HG03175 (cell line): ENCODE measurements at regions not wholly inside any gene's neighbourhood (a gene's known extent, or its start where the extent isn't known, plus 50 kb on each side); places are given as distances from the start of the nearest gene placed in this dataset.
"Not testable (repeated sequence)": the region's sequence is repeated elsewhere in the genome, so short reads cannot be mapped to it uniquely, and the experiment has no call there.

Source experiments
- ATAC-seq: cut with Tn5 transposase; IDR thresholded peaks from one replicate; pipeline ENCODE4 v1.9.1; 2021; ENCODE audit warnings: mild to moderate bottlenecking, moderate library complexity; ENCODE audit not compliant: unreplicated experiment

GRCh38 chr11:87573708-87574107 lies 536.0 kb downstream of the TMEM135 start:
- no peak for ATAC-seq

GRCh38 chr11:87572881-87573280 lies 535.1 kb downstream of the TMEM135 start:
- ATAC-seq: no peak

GRCh38 chr11:87560352-87560751 lies 522.6 kb downstream of the TMEM135 start:
- no peak for ATAC-seq

- ATAC-seq: not testable (repeated sequence)
These were observed 522.1 kb downstream of the TMEM135 start for GRCh38 chr11:87559852-87560251.

- no peak for ATAC-seq
These were observed 517.4 kb downstream of the TMEM135 start for GRCh38 chr11:87555101-87555500.

GRCh38 chr11:87548797-87549196 lies 511.1 kb downstream of the TMEM135 start:
- ATAC-seq: no peak

- no peak for ATAC-seq
These were observed 508.1 kb downstream of the TMEM135 start for GRCh38 chr11:87545858-87546257.

GRCh38 chr11:87539596-87539995 lies 501.9 kb downstream of the TMEM135 start:
- no peak for ATAC-seq

GRCh38 chr11:87536565-87536964 lies 498.8 kb downstream of the TMEM135 start:
- ATAC-seq: no peak

- no peak for ATAC-seq
These were observed 498.3 kb downstream of the TMEM135 start for GRCh38 chr11:87536016-87536415.

- no peak for ATAC-seq
These were observed 497.8 kb downstream of the TMEM135 start for GRCh38 chr11:87535513-87535912.

- ATAC-seq: not testable (repeated sequence)
These were observed 494.1 kb downstream of the TMEM135 start for GRCh38 chr11:87531835-87532234.

GRCh38 chr11:87529486-87529885 lies 491.8 kb downstream of the TMEM135 start:
- ATAC-seq: no peak

- ATAC-seq: no peak
These were observed 491.0 kb downstream of the TMEM135 start for GRCh38 chr11:87528752-87529151.

- no peak for ATAC-seq
These were observed 485.5 kb downstream of the TMEM135 start for GRCh38 chr11:87523276-87523675.

- no peak for ATAC-seq
These were observed 480.5 kb downstream of the TMEM135 start for GRCh38 chr11:87518266-87518665.

- ATAC-seq: no peak
These were observed 479.6 kb downstream of the TMEM135 start for GRCh38 chr11:87517351-87517750.

GRCh38 chr11:87507722-87508121 lies 470.0 kb downstream of the TMEM135 start:
- not testable (repeated sequence) for ATAC-seq

- ATAC-seq: not testable (repeated sequence)
These were observed 469.2 kb downstream of the TMEM135 start for GRCh38 chr11:87506946-87507345.

- no peak for ATAC-seq
These were observed 463.7 kb downstream of the TMEM135 start for GRCh38 chr11:87501388-87501787.

- ATAC-seq: not testable (repeated sequence)
These were observed 457.2 kb downstream of the TMEM135 start for GRCh38 chr11:87494936-87495335.

GRCh38 chr11:87494026-87494425 lies 456.3 kb downstream of the TMEM135 start:
- not testable (repeated sequence) for ATAC-seq

GRCh38 chr11:87493516-87493915 lies 455.8 kb downstream of the TMEM135 start:
- ATAC-seq: no peak

- no peak for ATAC-seq
These were observed 453.6 kb downstream of the TMEM135 start for GRCh38 chr11:87491381-87491780.
